Endothelial cell of umbilical vein (primary cell): ENCODE measurements at regions not wholly inside any gene's neighbourhood (a gene's known extent, or its start where the extent isn't known, plus 50 kb on each side); places are given as distances from the start of the nearest gene placed in this dataset.

Experiments
- EZH2 ChIP-seq: IDR thresholded peaks from 2 replicates; pipeline ENCODE4 v1.6.1; 2012; ENCODE audit warnings: borderline replicate concordance, low read depth, mild to moderate bottlenecking, moderate library complexity, low read length, inconsistent platforms; ENCODE audit not compliant: severe bottlenecking
- FOS ChIP-seq: IDR thresholded peaks from 2 replicates; pipeline ENCODE4 v1.6.1; 2011; ENCODE audit warnings: mild to moderate bottlenecking, low read length, moderate library complexity, borderline replicate concordance; ENCODE audit not compliant: insufficient read depth
- GATA2 ChIP-seq: IDR thresholded peaks from 2 replicates; pipeline ENCODE4 v1.7.0; 2011; ENCODE audit warnings: low read depth, mild to moderate bottlenecking, moderate library complexity, mixed read lengths, low read length; ENCODE audit not compliant: insufficient read length, insufficient read depth
- JUN ChIP-seq: IDR thresholded peaks from 2 replicates; pipeline ENCODE4 v1.6.1; 2011; ENCODE audit warnings: borderline replicate concordance, low read depth; ENCODE audit not compliant: insufficient read length, insufficient read depth
- MAX ChIP-seq: IDR thresholded peaks from 2 replicates; pipeline ENCODE4 v1.6.1; 2011; ENCODE audit not compliant: insufficient read depth, insufficient read length
- MYC ChIP-seq: IDR thresholded peaks from one replicate; pipeline ENCODE4 v1.6.1; 2011; ENCODE audit warnings: mild to moderate bottlenecking, low read depth, low read length
- POLR2A ChIP-seq: IDR thresholded peaks from 2 replicates; pipeline ENCODE4 v1.6.1; 2012; ENCODE audit warnings: low read depth, mild to moderate bottlenecking, control low read depth, low read length
- POLR2AphosphoS5 ChIP-seq: IDR thresholded peaks from 2 replicates; pipeline ENCODE4 v1.6.1; 2012; ENCODE audit warnings: low read depth, mild to moderate bottlenecking, control low read depth, low read length, moderate library complexity; ENCODE audit not compliant: insufficient read depth
- TF ChIP-seq, protein P1 (sequence below), 2 donors: IDR thresholded peaks; 1 replicate in 1 of 2; 2 replicates in 1 of 2; pipeline ENCODE4 v1.5.1; 2011; ENCODE audit warnings: low read length in 2 of 2, mild to moderate bottlenecking in 2 of 2, moderate library complexity in 2 of 2, control low read depth in 1 of 2, inconsistent platforms in 1 of 2, low read depth in 1 of 2; ENCODE audit not compliant: insufficient read depth in 1 of 2; ENCODE audit errors: extremely low read depth in 1 of 2

GRCh38 chr2:66105066-66105753, 329.7 kb upstream of the MEIS1 start:
- TF ChIP-seq, protein P1, sequence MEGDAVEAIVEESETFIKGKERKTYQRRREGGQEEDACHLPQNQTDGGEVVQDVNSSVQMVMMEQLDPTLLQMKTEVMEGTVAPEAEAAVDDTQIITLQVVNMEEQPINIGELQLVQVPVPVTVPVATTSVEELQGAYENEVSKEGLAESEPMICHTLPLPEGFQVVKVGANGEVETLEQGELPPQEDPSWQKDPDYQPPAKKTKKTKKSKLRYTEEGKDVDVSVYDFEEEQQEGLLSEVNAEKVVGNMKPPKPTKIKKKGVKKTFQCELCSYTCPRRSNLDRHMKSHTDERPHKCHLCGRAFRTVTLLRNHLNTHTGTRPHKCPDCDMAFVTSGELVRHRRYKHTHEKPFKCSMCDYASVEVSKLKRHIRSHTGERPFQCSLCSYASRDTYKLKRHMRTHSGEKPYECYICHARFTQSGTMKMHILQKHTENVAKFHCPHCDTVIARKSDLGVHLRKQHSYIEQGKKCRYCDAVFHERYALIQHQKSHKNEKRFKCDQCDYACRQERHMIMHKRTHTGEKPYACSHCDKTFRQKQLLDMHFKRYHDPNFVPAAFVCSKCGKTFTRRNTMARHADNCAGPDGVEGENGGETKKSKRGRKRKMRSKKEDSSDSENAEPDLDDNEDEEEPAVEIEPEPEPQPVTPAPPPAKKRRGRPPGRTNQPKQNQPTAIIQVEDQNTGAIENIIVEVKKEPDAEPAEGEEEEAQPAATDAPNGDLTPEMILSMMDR (IDR thresholded peaks at IDR 0.05; ENCODE audit: extremely low read depth in 1 of 2, insufficient read depth in 1 of 2, low read depth in 1 of 2, low read length in 2 of 2): no peak
- TF ChIP-seq POLR2A (no peak), POLR2AphosphoS5 (no peak), GATA2 (no peak), MAX (no peak), JUN (no peak), EZH2 (no peak), FOS (no peak), MYC (no peak)
